ENCODE measurements at regions not wholly inside any gene's neighbourhood (a gene's known extent, or its start where the extent isn't known, plus 50 kb on each side); places are given as distances from the start of the nearest gene placed in this dataset.

DNA sequence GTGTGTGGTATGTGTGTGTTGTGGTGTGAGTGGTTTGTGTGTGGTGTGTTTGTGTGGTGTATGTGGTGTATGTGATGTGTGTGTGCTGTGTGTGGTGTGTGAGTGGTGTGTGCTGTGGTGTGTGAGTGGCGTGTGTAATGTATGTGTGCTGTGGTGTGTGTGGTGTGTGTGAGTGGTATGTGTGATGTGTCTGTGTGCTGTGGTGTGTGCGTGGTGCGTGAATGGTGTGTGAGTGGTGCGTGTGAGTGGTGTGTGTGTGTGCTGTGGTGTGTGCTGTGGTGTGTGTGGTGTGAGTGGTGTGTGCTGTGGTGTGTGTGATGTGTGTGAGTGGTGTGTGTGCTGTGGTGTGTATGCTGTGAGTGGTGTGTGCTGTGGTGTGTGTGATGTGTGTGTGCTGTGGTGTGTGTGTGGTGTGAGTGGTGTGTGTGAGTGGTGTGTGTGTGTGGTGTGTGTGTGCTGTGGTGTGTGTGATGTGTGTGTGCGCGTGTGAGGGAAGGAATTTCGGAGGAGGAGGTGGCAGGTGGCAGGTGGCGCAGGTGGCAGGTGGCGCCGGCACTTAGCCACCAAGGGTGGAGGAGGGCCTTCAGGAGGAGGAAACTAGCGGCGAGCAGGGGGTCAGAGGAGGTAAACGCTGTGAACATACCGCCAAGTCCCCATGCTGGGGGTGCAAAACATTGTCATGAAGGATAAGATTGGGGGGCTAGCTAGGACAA is 191.8 kb downstream of the MELK start:
- no peak for ATAC-seq

DNA sequence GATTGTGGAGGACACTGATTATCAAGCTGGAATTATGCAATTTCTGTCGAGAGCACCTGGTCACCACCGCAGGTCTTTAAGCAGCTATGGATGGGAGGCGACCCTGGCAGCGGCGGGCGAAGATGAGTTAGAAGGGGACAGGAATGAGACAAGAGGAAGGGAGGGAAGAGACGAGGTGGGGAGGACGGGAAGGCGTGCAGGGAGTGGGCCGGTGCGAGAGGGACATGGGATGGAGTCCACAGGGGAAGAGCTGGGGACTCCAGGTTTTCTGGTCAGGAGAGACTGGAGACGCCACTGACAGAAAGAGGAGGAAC is 192.3 kb downstream of the MELK start:
- no peak for ATAC-seq

DNA sequence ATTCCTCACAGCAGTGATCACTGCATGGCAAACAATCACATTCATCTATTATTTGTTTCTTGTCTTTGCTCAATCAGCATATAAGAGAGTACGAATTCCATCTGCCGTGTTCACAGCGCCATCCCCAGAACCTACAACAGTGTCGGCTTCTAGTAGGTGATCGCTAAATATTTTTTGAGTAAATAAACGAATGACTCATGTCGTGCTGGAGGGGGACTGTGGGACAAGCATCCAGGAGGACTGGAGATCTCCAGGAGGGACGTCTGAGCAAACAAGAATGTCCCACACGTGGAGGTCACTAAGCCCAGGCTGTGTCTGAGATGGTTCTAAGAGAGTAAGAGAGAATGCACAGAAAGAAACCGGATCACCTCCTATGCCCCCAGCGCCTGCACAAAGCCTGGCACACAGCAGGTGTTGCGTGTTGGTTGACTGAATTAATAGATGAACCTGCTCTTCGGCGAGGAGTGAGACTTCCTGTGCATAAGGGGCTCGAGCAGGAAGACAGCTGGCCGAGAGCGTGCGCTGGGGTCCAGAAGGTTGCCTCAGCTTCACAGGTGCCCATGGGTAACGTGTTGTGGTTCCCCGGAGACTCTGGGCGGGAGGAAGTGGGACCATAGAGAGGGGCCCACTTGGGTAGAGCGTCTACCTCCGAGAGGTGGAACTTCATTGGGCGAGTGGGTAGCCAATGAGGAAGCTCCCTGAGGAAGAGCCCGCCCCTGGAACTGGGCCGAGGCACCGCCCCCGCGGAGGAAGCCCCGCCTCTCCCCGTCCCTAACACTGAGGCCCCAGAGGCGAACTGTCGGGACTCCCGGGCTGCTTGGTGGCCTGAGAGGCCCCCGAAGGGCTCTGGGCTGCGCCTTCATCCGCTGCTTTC is 193.0 kb downstream of the MELK start:
- ATAC-seq = peak; percentile 99

DNA sequence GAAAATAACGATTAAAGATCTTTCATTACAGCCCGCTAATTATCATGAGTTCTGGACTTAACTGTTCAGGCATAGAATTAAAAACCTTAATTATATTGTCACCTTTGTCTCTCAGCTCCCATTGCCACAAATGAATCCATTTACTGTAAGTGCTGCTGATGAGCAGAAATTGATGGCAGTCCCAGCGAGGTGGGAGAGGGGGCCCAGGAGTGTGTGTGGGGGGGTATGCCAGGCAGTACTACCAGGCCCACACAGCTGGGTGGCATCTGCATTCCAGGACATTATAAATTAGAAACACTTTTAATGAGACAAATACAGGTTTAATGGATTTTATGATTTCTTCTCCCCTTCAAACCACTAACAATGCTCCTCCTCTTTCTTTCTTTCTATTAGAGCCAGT is 196.0 kb downstream of the MELK start:
- ATAC-seq = no peak

DNA sequence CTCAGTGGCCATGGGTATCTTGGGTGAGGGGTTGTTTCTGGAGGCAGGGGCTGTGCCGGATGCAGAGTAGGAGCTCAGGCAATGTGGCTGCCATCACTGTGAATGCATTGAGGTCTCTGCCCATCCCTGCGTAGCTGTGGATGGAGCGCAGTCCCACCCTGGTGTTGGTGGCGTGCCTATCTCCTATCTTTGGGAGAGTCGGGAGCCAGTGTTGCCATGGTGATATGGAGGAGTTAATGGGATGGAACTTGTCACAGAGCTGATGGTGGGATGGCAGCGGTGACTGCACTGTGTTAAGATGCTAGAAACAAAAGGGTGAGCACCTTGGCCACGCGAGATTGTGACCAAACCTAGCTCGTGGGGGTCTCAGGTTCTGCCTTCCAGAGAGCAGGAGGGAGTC is 197.3 kb downstream of the MELK start:
- no peak for ATAC-seq

DNA sequence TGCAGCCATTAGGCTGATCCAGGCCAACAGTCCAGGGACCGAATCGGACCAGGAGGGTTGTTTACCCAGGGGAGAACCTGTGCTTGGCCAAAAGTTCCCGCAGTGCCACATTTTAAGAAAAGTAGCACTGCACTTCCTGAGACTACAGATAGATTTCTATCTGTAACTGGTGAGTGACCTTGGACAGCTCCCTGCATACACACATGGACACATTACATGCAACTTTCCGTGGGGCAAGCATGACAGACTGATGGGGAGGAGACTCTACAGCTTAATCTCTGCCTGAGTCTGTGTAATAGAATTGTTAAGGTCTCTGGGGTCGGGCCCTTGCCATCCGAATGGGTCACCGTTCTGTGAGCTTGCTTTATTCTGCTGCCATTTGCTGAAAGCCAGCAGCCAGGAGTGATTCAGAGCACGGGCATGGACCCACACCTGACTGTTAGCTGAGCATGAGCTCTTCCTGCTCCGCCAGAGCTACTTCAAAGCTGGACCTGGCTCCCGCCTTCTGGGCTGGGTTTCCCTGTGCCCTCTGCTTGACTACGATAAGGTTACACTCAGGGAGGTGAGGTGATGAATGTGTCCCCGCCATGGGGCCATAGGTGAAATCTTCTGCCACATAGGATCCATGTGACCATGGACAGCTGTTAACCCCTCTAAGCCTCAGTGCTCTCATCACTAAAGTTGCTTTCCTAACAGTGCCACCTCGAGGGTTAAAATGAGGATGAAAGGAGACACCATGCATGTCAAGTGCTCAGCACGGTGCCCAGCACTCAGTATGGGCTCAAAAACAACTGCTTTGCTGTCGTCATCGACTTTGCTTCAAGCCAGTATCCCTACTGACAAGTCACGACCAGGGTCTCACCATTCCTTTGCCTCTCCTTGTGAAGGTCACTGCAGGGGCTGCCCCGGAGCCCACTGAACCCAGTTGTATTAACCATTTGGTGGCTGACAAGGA is 200.0 kb downstream of the MELK start:
- no peak for ATAC-seq

DNA sequence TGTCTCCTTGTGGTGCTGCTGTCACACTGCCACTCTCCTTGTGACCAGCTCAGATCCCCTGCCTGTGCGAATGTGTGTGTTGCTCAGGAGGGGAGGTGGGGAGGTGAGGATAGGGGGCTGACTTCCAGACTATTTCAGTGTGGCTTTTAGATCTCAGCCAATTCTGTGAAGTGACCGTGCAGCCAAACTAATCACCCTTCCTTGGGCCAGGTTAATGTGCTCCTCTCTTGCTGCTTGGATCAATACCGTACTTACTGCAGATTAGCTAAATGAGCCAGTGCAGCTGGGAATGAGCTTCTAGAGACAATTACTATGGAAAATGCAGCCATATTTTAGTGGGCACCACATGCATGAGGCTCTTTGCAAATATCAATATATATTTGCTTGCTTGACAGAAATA is 206.0 kb downstream of the MELK start:
- ATAC-seq = no peak

DNA sequence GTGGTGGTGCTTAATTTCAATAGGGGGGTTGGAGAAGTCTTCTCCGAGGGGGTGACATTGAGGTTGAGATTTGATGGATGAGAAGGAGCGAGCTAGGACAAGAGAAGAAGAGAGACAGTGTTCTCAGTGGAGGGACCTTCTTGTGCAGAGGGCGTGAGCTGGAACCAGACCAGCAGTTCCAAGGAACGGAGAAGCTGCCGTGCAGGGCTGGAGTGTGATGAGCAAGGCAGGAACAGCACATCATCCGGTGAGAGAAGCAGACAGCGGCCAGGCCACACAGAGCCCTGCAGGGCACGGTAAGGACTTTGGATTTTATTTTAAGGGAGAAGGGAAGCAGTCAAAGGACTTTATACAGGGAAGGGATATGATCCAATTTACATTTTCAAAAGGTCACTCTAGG is 206.9 kb downstream of the MELK start:
- no peak for ATAC-seq

DNA sequence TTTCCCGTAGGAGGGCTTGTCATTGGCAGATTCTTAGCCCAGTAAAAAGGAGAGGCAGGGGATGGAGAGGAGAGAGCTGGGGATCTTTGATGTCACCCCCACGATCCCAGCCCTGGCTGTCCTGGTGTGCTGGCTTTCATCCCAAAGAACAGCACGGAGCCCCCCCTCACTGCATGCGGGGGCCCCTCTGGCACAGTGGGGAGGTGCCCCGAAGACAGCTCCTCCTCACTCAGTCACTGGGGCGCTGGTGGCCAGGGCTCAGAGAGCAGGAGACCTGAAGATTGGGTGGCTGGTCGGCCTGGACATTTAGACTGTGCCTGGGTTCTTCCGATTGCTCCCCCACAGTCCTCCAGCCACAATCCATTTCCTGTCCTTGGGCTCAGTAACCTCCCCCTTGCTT is 207.5 kb downstream of the MELK start:
- ATAC-seq = no peak

DNA sequence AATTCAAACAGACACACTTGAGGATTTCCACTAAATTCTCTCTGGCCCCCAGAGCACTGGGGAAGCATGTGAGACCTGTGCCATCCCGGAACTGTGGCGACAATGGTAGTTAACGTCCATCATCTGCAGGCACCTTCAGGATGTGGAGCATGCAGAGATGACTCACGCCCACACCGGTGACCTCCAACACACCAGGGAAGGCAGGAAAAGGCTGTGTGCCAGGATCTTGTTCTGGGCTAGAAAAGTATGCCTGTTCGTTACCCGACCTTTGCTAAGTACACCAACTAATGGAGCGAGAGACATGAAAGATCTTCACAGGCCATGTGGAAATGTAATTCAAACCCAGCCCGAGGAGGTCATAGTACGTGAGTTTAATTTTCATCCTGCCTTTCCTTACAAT is 208.8 kb downstream of the MELK start:
- no peak for ATAC-seq

All from activated CD4-positive, CD25-positive, alpha-beta regulatory T cell treated with anti-CD3 and anti-CD28 coated beads, Interleukin-2, amount 50 U/mL, for 24 hours (primary cell).